GM13977 (cell line): ENCODE measurements at regions not wholly inside any gene's neighbourhood (a gene's known extent, or its start where the extent isn't known, plus 50 kb on each side); places are given as distances from the start of the nearest gene placed in this dataset.
"Not testable (repeated sequence)": the region's sequence is repeated elsewhere in the genome, so short reads cannot be mapped to it uniquely, and the experiment has no call there.

Experiments
- DNase-seq: peaks from one replicate; pipeline ENCODE4 v3.0.0; 2012; ENCODE audit warnings: low spot score
- CTCF ChIP-seq: IDR thresholded peaks from 2 replicates; pipeline ENCODE4 v1.5.1; 2012; ENCODE audit warnings: mild to moderate bottlenecking, control low read depth; ENCODE audit not compliant: insufficient read depth; ENCODE audit errors: extremely low read depth, missing control alignments
- in situ Hi-C: fragments of 300-500 bp; cut with MboI; formaldehyde crosslinking; loops from one replicate; pipeline ENCODE4 v1.12.0; 2022; ENCODE audit warnings: low sequenced_read_pairs, low pct_unique_long_range_greater_than_20kb, mixed read lengths, inconsistent platforms; ENCODE audit not compliant: unreplicated experiment

GRCh38 chr19:20453425-20453935, 112.1 kb downstream of the ZNF737 start:
- DNase-seq = no peak
- TF ChIP-seq CTCF = no peak
- in situ Hi-C loops = no loop called here

DNA sequence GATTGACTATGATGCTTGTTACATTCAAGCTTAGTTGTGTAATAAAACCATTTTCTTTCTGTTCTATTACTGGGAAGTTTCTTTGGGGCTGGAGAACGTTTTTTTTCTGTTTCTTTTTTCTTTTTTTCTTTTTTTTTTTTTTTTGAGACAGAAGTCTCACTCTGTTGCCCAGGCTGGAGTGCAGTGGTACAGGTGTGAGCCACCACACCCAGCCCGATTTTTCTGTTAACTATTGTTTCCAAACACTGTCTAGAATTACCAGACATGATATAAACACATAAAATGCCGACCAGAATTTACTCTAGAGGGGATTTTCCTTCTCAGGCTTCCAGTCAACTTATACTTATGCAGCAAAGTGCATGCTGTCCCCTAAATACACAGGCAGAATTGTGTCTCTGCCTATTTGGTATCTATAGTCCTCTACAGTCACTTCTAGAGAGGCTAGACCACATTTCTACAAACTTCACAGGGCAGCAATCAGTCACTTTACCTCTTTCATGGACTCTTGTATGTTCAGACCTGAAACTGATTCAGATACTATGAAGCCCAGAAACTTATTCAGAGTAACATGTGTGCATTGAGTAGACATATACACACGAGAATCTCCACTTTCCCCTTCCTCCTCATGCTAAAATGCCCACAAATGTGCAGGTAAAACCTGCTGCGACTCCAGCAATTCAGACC, 121.2 kb downstream of the ZNF737 start:
- TF ChIP-seq CTCF = no peak
- DNase-seq = no peak
- in situ Hi-C loops = no loop called here

GRCh38 chr19:20432266-20432842, 133.2 kb downstream of the ZNF737 start:
- DNase-seq, in situ Hi-C loops: not testable (repeated sequence)

- in situ Hi-C loops = no loop called here
- TF ChIP-seq CTCF = no peak
- no peak for DNase-seq
Measured at GRCh38 chr19:20431826-20432225, 133.8 kb downstream of the ZNF737 start.

GRCh38 chr19:20423381-20424197, 142.0 kb downstream of the ZNF737 start:
- peak; percentile 2 for DNase-seq
- TF ChIP-seq CTCF = no peak
- in situ Hi-C loops = no loop called here

DNA sequence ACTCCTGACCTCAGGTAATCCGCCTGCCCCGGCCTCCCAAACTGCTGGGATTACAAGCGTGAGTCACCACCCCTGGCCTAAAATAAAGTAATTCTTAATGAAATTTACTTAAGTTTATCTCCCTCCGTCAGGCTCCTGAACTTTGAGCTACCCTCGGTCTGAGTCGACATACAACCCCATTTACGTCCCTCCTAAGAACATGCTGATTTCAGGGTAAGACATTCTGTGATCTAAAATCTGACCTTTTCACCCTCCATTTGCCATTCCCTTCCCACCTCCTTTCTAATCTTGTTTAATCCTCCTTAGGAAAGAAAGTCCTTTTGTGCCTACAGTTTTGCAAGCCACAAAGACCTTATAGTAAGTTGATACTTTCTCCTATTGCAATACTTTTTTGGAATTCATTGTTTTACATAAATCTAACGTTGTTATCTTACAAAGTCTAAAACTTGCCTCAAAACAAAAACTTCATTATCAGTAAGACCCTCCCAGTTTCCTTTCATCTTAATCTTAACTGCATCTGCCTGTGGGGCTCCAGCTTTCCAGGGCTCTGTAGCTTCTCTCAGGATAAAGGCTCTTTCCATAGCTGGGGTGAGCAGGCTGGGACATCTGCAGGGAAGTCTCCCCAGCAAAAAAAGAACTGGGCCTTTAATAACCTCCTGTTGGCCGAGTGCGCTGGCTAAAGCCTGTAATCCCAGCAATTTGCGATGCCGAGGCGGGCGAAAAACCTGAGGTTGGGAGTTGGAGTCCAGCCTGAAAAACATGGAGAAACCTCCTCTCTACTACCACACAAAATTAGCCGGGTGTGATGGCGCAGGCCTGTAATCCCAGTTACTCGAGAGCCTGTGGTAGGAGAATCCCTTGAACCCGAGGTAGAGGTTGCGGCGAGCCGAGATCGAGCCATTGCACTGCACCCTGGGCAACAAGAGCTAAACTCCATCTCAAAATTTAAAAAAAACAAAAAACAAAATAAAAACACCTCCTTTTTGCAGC, 143.1 kb downstream of the ZNF737 start:
- in situ Hi-C loops = no loop called here
- DNase-seq = no peak
- no peak for TF ChIP-seq CTCF
